HFFc6 (cell line): ENCODE measurements at regions not wholly inside any gene's neighbourhood (a gene's known extent, or its start where the extent isn't known, plus 50 kb on each side); places are given as distances from the start of the nearest gene placed in this dataset.

Experiments used
- DNase-seq: peaks from one replicate; pipeline ENCODE4 v3.0.0-alpha.2; 2018
- H3K27ac Mint-ChIP-seq: 2 replicates; pipeline ENCODE4 v1.8.0; 2020; ENCODE audit warnings: mild to moderate bottlenecking, mixed read lengths
- H3K27me3 Mint-ChIP-seq: 2 replicates; pipeline ENCODE4 v1.8.0; 2021; ENCODE audit warnings: mild to moderate bottlenecking, moderate library complexity, mixed read lengths; ENCODE audit not compliant: insufficient read depth
- H3K36me3 Mint-ChIP-seq: 2 replicates; pipeline ENCODE4 v1.8.0; 2021; ENCODE audit warnings: low read depth, mixed read lengths
- H3K4me1 Mint-ChIP-seq: 2 replicates; pipeline ENCODE4 v1.8.0; 2020; ENCODE audit warnings: low read depth, mixed read lengths
- H3K4me3 Mint-ChIP-seq: 2 replicates; pipeline ENCODE4 v1.8.0; 2020; ENCODE audit warnings: mild to moderate bottlenecking, moderate library complexity, mixed read lengths
- H3K9me3 Mint-ChIP-seq: 2 replicates; pipeline ENCODE4 v1.8.0; 2020; ENCODE audit warnings: mild to moderate bottlenecking, mixed read lengths
- CTCF ChIP-seq: fragments of 200-600 bp; sonication (generic); IDR thresholded peaks from 2 replicates; pipeline ENCODE4 v1.5.0; 2021; ENCODE audit warnings: antibody characterized with exemption, mild to moderate bottlenecking

- Mint-ChIP-seq H3K36me3 (no peaks in the 10 kb centered on the region), H3K4me3 (peak overlapping the region; percentile 58), H3K27me3 (peaks cover 3% of the 10 kb centered on the region; the same call in 1 of the 2 replicates), H3K27ac (peak overlapping the region; percentile 64), H3K4me1 (peaks cover 37% of the 10 kb centered on the region), H3K9me3 (no peaks in the 10 kb centered on the region)
- DNase-seq, result no peak
- no peak for TF ChIP-seq CTCF
Measured at GRCh38 chr7:121447243-121447910, 51.3 kb upstream of the FAM3C start.

GRCh38 chr7:121446526-121446925 lies 50.4 kb upstream of the FAM3C start:
- Mint-ChIP-seq H3K27ac (no peak overlapping the region), H3K4me3 (no peak overlapping the region), H3K9me3 (no peaks in the 10 kb centered on the region), H3K36me3 (no peaks in the 10 kb centered on the region), H3K27me3 (peaks cover 2% of the 10 kb centered on the region; the same call in 1 of the 2 replicates), H3K4me1 (peaks cover 32% of the 10 kb centered on the region)
- no peak for DNase-seq
- no peak for TF ChIP-seq CTCF
